GM12801 (cell line): ENCODE measurements at regions not wholly inside any gene's neighbourhood (a gene's known extent, or its start where the extent isn't known, plus 50 kb on each side); places are given as distances from the start of the nearest gene placed in this dataset.

Source experiments
- TF ChIP-seq, protein P1 (sequence below): IDR thresholded peaks from one replicate; pipeline ENCODE4 v1.5.1; 2011; ENCODE audit warnings: control low read depth; ENCODE audit not compliant: insufficient read length; ENCODE audit errors: extremely low read depth

DNA sequence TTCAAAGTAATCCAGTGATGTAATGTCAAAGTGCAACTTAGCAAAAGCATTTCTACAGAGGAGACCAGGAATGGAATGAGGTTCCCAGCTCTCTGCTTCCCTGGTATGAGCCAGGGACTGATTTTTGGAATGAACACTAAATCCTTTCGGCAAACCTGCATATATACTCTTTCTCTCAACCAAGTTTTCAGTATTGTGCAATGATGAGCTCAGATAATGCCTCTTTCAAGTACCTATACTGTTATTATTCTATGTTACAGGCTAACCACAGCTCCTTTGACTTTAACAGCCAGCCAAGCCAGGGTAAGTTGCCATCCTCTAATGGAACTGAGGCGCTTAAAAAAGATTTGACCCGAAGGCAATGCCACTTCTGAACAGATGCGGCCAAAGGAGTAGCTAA lies 104.9 kb upstream of the FSCB start:
- TF ChIP-seq, protein P1, sequence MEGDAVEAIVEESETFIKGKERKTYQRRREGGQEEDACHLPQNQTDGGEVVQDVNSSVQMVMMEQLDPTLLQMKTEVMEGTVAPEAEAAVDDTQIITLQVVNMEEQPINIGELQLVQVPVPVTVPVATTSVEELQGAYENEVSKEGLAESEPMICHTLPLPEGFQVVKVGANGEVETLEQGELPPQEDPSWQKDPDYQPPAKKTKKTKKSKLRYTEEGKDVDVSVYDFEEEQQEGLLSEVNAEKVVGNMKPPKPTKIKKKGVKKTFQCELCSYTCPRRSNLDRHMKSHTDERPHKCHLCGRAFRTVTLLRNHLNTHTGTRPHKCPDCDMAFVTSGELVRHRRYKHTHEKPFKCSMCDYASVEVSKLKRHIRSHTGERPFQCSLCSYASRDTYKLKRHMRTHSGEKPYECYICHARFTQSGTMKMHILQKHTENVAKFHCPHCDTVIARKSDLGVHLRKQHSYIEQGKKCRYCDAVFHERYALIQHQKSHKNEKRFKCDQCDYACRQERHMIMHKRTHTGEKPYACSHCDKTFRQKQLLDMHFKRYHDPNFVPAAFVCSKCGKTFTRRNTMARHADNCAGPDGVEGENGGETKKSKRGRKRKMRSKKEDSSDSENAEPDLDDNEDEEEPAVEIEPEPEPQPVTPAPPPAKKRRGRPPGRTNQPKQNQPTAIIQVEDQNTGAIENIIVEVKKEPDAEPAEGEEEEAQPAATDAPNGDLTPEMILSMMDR = no peak

- TF ChIP-seq, protein P1 = no peak
Observed at GRCh38 chr14:44609876-44610510, 102.9 kb upstream of the FSCB start.

DNA sequence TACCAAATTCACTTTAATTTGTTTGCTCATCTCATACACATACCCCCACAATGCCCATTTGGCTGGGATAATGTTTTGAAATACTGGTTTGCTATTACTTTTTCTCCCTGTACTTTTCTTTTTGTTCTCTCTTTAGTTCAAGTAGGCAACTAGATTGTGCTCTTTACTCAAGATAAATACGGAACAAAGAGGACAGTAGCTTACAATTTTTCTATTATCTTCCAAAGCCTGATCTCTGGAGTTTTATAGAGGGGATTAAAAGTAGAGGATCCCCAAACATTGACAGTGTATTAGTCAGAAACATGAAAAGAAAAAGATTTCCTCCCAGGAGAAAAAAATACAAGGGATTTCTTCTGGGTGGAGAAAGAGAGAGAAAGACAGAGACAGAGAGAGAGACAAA lies 102.1 kb upstream of the FSCB start:
- TF ChIP-seq, protein P1 = no peak

DNA sequence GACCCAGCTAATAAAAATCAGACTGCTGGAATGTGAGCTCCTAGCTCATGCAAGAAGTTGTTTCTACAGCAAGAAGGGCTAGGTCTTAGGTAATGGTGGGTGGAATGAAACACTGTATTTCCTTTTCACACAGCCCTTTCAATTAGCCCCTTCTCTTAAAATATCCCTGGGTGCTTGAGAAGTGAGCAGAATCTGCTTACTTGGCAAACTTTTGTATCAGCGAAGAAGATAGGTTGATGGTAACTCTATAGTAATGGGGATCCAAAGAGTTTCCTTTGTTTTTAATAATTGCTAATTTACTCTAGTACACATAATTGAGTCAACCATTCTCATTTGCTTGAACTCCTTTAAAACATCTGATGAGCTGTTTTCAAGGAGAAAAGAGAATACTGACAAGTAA lies 100.6 kb upstream of the FSCB start:
- TF ChIP-seq, protein P1 = no peak

- TF ChIP-seq, protein P1 = no peak
Observed at GRCh38 chr14:44606576-44606975, 99.5 kb upstream of the FSCB start.

DNA sequence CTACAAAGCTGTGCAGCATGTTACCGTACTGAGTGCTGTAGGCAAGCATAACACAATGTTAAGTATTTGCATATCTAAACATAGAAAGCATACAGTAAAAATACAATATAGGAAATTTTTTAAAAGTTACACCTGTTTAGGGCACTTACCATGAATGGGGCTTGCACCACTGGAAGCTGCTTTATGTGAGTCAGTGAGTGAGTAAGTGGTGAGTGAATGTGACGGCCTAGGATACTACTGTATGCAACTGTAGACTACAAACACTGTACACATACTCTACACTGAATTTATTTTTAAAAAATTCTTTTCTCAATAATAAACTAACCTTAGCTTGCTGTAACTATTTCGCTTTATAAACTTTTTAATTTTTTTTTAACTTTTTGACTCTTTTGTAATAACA lies 82.1 kb upstream of the FSCB start:
- TF ChIP-seq, protein P1 = no peak

- TF ChIP-seq, protein P1 = no peak
Observed at GRCh38 chr14:44586910-44587309, 79.8 kb upstream of the FSCB start.
